ENCODE measurements at regions not wholly inside any gene's neighbourhood (a gene's known extent, or its start where the extent isn't known, plus 50 kb on each side); places are given as distances from the start of the nearest gene placed in this dataset.

DNA sequence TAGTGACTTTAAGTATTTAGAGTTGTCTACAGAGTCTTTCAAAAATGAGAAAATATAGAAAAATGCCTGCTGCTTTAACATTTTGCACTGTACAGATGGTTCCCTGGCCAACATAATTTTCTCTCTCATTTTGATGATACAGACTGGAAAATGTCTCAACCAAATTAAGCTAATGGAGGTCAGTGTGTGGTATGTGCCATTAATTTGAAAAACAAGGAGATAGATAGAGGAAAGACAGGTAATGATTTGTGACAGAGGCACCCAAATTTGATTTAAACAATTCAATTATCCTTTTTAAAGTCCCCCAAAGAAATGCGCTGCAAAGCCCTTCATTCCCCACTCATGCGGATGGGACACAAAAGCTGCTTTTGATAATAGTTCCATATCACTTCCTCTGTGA is 140.0 kb downstream of the ASCL1 start:
- no peak for DNase-seq (ENCODE audit: low read depth)
- no peak overlapping the region for H3K4me3 ChIP-seq (ENCODE audit: low read depth, low read length)
- TF ChIP-seq, protein P1, sequence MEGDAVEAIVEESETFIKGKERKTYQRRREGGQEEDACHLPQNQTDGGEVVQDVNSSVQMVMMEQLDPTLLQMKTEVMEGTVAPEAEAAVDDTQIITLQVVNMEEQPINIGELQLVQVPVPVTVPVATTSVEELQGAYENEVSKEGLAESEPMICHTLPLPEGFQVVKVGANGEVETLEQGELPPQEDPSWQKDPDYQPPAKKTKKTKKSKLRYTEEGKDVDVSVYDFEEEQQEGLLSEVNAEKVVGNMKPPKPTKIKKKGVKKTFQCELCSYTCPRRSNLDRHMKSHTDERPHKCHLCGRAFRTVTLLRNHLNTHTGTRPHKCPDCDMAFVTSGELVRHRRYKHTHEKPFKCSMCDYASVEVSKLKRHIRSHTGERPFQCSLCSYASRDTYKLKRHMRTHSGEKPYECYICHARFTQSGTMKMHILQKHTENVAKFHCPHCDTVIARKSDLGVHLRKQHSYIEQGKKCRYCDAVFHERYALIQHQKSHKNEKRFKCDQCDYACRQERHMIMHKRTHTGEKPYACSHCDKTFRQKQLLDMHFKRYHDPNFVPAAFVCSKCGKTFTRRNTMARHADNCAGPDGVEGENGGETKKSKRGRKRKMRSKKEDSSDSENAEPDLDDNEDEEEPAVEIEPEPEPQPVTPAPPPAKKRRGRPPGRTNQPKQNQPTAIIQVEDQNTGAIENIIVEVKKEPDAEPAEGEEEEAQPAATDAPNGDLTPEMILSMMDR (IDR thresholded peaks at IDR 0.05; ENCODE audit: low read depth, low read length, missing control alignments): no peak

DNA sequence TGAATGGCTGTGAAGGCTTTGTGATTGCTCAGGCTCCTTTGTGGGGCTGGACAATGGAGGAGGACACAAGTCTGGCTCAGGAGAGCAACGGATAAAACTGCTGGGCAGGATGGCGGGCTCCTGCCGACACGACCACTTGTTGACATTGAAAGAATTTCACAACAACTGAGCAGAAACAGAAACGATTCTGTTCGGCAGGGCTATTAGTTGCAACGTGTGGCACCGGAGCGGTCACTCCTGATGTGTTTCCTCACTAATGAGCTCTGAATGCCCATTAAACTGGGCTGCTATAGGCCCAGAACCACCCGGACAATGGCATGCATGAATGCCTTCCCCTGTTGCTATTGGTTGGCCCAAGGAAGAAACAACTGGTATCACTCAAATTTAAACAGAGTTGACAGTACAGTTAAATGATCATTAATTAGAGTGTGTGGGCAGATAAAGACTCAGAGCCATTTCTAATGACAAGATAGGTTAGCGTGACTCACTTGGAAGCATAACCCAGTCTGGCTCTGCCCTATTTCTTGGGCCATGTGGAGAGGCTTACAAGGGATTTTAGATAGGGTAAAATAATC is 142.9 kb downstream of the ASCL1 start:
- TF ChIP-seq, protein P1 (IDR thresholded peaks at IDR 0.05; ENCODE audit: low read depth, low read length, missing control alignments): no peak
- DNase-seq (ENCODE audit: low read depth): no peak
- H3K4me3 ChIP-seq (ENCODE audit: low read depth, low read length): no peak overlapping the region

DNA sequence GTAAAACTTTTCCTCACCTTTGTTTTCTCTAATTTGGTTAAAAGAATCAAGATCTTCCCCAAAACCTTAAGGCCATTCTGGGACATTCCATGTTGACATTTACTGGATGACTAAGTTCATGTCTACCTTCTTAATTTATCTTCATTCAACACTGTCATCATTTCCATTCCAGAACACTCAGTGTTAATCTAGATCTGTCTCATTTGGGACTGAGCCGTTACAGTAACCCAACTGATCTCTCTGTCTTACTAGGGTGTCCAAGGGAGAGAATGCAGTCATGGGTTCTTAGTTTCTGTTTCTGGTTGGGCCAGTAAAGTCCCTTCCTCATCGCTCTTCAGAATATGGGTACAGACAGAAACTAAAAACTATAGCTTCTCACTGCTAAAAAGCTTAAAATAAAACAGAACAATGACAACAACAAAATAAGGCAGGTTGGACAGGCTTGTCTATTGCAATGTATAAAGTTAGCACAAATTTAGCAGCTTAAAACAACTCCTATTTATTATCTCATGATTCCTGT is 144.8 kb downstream of the ASCL1 start:
- TF ChIP-seq, protein P1 (IDR thresholded peaks at IDR 0.05; ENCODE audit: low read depth, low read length, missing control alignments): no peak
- peak; percentile 55 for DNase-seq (ENCODE audit: low read depth)
- no peak overlapping the region for H3K4me3 ChIP-seq (ENCODE audit: low read depth, low read length)

DNA sequence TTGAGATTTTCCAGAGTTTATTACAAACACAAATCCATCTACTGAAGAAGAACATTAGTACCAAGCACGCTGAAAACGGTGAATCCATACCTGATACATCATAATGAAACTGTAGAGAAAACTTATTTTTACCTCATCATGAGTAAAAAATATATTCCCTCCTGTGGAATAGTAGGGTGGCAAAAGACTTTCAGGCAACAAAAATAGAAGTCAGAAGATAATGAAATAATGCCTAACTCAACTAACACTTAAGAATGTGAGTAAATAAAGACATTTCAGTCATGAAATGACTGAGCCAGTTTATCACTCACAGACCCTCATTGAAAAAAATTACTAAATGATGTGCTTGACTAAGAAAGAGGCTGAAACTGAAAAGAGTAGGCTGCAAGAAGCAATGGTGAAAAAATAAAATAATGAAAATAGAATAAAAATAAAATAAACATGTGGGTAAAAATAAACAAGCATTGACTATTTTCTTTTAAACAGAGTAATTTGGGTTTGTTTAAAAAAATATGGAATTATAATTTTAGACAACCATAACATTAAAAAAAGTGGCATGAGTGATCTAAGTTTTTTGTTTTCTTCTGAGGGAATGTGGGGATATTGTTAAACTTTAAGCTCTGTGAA is 148.6 kb downstream of the ASCL1 start:
- TF ChIP-seq, protein P1 (IDR thresholded peaks at IDR 0.05; ENCODE audit: low read depth, low read length, missing control alignments): no peak
- no peak overlapping the region for H3K4me3 ChIP-seq (ENCODE audit: low read depth, low read length)
- DNase-seq (ENCODE audit: low read depth): peak; percentile 41

DNA sequence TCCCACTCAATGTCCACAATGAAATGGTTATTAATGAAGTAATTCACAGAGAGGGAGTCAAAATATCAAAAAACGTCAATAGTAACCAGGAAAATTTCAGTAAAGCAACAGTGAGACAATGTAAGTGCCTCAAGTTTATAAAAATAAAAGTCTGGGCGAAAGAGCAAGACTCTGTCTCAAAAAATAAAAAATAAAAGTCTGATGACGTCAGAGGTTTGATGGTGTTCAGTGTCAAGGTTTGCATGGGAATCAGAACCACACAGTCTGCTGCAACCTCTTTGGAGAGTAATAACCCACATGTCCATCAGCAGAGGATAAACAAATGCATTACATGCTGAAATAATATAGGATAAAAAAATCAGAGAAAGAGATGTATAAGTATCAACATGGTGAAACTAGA is 152.4 kb downstream of the ASCL1 start:
- no peak for DNase-seq (ENCODE audit: low read depth)
- no peak overlapping the region for H3K4me3 ChIP-seq (ENCODE audit: low read depth, low read length)
- TF ChIP-seq, protein P1 (IDR thresholded peaks at IDR 0.05; ENCODE audit: low read depth, low read length, missing control alignments): no peak

DNA sequence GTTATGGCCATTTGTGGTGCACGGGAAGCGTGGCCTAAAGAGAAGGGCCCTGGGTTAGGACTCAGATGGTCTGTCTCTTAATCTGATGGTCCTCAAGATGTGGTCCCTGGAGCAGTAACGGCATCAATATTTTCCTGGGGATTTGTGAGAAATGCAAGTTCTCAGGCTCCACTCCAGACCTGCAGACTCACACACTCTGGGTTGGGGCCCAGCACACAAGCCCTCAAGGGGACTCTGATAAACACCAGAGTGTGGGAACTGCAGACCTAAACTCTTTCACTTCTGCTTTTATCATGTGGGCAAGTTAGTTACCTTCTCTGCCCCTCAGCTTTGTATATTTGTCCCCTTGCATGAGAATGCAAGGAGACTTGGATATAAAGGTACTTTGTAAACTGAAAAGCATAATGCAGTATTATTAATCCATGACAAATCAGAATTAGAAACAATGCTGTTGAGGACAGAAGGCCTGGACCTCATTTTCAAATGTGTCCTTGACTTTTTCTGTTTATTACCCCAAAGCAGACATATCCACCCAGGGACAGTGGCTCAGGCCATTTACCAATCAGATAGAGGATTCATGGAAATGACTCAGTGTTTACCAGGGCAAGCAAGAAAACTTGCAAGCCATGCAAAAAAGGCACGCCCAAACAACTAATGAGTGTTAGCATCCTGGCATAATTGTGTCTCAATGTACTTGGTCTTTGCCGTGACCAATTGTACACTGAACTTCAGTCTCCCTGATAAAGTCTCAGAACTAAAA is 157.0 kb downstream of the ASCL1 start:
- DNase-seq (ENCODE audit: low read depth): peak; percentile 75
- TF ChIP-seq, protein P1 (IDR thresholded peaks at IDR 0.05; ENCODE audit: low read depth, low read length, missing control alignments): no peak
- no peak overlapping the region for H3K4me3 ChIP-seq (ENCODE audit: low read depth, low read length)

Measured in GM12864 (cell line).